Liver (tissue), 8 donors: ENCODE measurements at regions not wholly inside any gene's neighbourhood (a gene's known extent, or its start where the extent isn't known, plus 50 kb on each side); places are given as distances from the start of the nearest gene placed in this dataset.

Source experiments
- DNase-seq: peaks from one replicate; pipeline ENCODE4 v3.0.0-alpha.2; 2017; ENCODE audit warnings: low spot score
- H3K27ac ChIP-seq, 2 donors: one replicate each; pipeline ENCODE4 v1.7.0; 2013; ENCODE audit warnings: inconsistent platforms in 2 of 2, low read length in 2 of 2, control low read depth in 1 of 2, low read depth in 1 of 2, mild to moderate bottlenecking in 1 of 2
- H3K27me3 ChIP-seq, 4 donors: one replicate each; pipeline versions ENCODE4 v1.6.1 to v1.7.0; 2013; ENCODE audit warnings: low read length in 3 of 4, inconsistent platforms in 1 of 4, mild to moderate bottlenecking in 1 of 4, moderate library complexity in 1 of 4; ENCODE audit not compliant: control insufficient read depth in 4 of 4, insufficient read depth in 4 of 4
- H3K36me3 ChIP-seq, 4 donors: one replicate each; pipeline versions ENCODE4 v1.6.1 to v1.7.0; 2013; ENCODE audit warnings: low read length in 3 of 4, mild to moderate bottlenecking in 3 of 4, low read depth in 1 of 4, moderate library complexity in 1 of 4; ENCODE audit not compliant: control insufficient read depth in 4 of 4, insufficient read depth in 3 of 4
- H3K4me1 ChIP-seq, 4 donors: one replicate each; pipeline versions ENCODE4 v1.6.1 to v1.7.0; 2013; ENCODE audit warnings: low read length in 3 of 4, mild to moderate bottlenecking in 3 of 4, moderate library complexity in 1 of 4; ENCODE audit not compliant: control insufficient read depth in 4 of 4, insufficient read depth in 4 of 4
- H3K4me3 ChIP-seq, 3 donors: one replicate each; pipeline versions ENCODE4 v1.6.1 to v1.7.0; 2013; ENCODE audit warnings: low read length in 3 of 3, control low read depth in 1 of 3, low read depth in 1 of 3, mild to moderate bottlenecking in 1 of 3
- H3K9ac ChIP-seq, 2 donors: one replicate each; pipeline ENCODE4 v1.7.0; 2013; ENCODE audit warnings: low read length in 2 of 2, mild to moderate bottlenecking in 2 of 2, moderate library complexity in 2 of 2, control low read depth in 1 of 2, low read depth in 1 of 2
- H3K9me3 ChIP-seq, 4 donors: one replicate each; pipeline versions ENCODE4 v1.6.1 to v1.7.0; 2013; ENCODE audit warnings: low read length in 3 of 4; ENCODE audit not compliant: control insufficient read depth in 4 of 4
- ATF3 ChIP-seq: IDR thresholded peaks from 2 replicates; pipeline ENCODE4 v1.6.1; 2016; ENCODE audit warnings: antibody characterized with exemption
- CTCF ChIP-seq: fragments of 150-350 bp; IDR thresholded peaks from 2 replicates; pipeline ENCODE4 v1.5.1; 2017; ENCODE audit warnings: improper control_type of control experiment, low read depth, low read length; ENCODE audit not compliant: missing input control
- EGR1 ChIP-seq, 2 donors: IDR thresholded peaks; 2 replicates each; pipeline ENCODE4 v1.6.1; 2016 to 2018; ENCODE audit warnings: antibody characterized with exemption in 2 of 2, low read depth in 2 of 2
- FOXA1 ChIP-seq: IDR thresholded peaks from 2 replicates; pipeline ENCODE4 v1.6.1; 2016; ENCODE audit warnings: antibody characterized with exemption
- FOXA2 ChIP-seq: IDR thresholded peaks from 2 replicates; pipeline ENCODE4 v1.6.1; 2016; ENCODE audit warnings: antibody characterized with exemption
- GABPA ChIP-seq, 2 donors: IDR thresholded peaks in 1 of 2; conservative IDR thresholded peaks in 1 of 2; 2 replicates each; pipeline ENCODE4 v1.6.1; 2016; ENCODE audit warnings: antibody characterized with exemption in 2 of 2, mild to moderate bottlenecking in 1 of 2, moderate library complexity in 1 of 2
- HNF4A ChIP-seq, 2 donors: conservative IDR thresholded peaks; 2 replicates each; pipeline ENCODE4 v1.6.1; 2016; ENCODE audit warnings: antibody characterized with exemption in 2 of 2, mild to moderate bottlenecking in 2 of 2
- HNF4G ChIP-seq: IDR thresholded peaks from 2 replicates; pipeline ENCODE4 v1.6.1; 2016; ENCODE audit warnings: antibody characterized with exemption
- JUND ChIP-seq, 2 donors: IDR thresholded peaks; 2 replicates each; pipeline ENCODE4 v1.6.1; 2016; ENCODE audit warnings: antibody characterized with exemption in 2 of 2
- MAX ChIP-seq: IDR thresholded peaks from 2 replicates; pipeline ENCODE4 v1.6.1; 2016; ENCODE audit warnings: antibody characterized with exemption
- NR2F2 ChIP-seq: IDR thresholded peaks from 2 replicates; pipeline ENCODE4 v1.6.1; 2016; ENCODE audit warnings: antibody characterized with exemption
- RAD21 ChIP-seq, 2 donors: IDR thresholded peaks; 2 replicates each; pipeline ENCODE4 v1.6.1; 2016; ENCODE audit warnings: antibody characterized with exemption in 2 of 2, mild to moderate bottlenecking in 2 of 2
- REST ChIP-seq: IDR thresholded peaks from 2 replicates; pipeline ENCODE4 v1.6.1; 2016; ENCODE audit warnings: antibody characterized with exemption, mild to moderate bottlenecking
- RXRA ChIP-seq, 2 donors: IDR thresholded peaks; 2 replicates each; pipeline ENCODE4 v1.6.1; 2017 to 2018; ENCODE audit warnings: antibody characterized with exemption in 2 of 2, mild to moderate bottlenecking in 1 of 2
- SP1 ChIP-seq: IDR thresholded peaks from 2 replicates; pipeline ENCODE4 v1.6.1; 2018; ENCODE audit warnings: antibody characterized with exemption, mild to moderate bottlenecking
- TAF1 ChIP-seq: conservative IDR thresholded peaks from 2 replicates; pipeline ENCODE4 v1.6.1; 2016; ENCODE audit warnings: antibody characterized with exemption, mild to moderate bottlenecking
- YY1 ChIP-seq: IDR thresholded peaks from 2 replicates; pipeline ENCODE4 v1.6.1; 2016; ENCODE audit warnings: antibody characterized with exemption, mild to moderate bottlenecking
- ZBTB33 ChIP-seq: IDR thresholded peaks from 2 replicates; pipeline ENCODE4 v1.6.1; 2016; ENCODE audit warnings: antibody characterized with exemption
- WGBS: extraction: QIAGEN DNeasy Blood & Tissue Kit; methylation state at CpG from one replicate; pipeline ENCODE4 v1.1.7; 2013; 5-methylcytosine and 5-hydroxymethylcytosine counted together
- donor health status: healthy.
- donor health status: healthy.
- donor health status: healthy.
- donor health status: healthy.
- donor health status: healthy.

GRCh38 chr2:51329512-51329911, 297.6 kb upstream of the NRXN1 start:
- no peaks in the 10 kb centered on the region for H3K9me3 ChIP-seq
- no peak for TF ChIP-seq TAF1
- no peak for TF ChIP-seq NR2F2
- no peak for TF ChIP-seq RXRA (IDR thresholded peaks at IDR 0.05)
- no peak for TF ChIP-seq JUND (IDR thresholded peaks at IDR 0.05)
- TF ChIP-seq HNF4A (conservative IDR thresholded peaks at IDR 0.05): no peak
- TF ChIP-seq GABPA (IDR thresholded peaks at IDR 0.05 in 1 of 2, conservative IDR thresholded peaks at IDR 0.05 in 1 of 2): no peak
- no peaks in the 10 kb centered on the region for H3K27me3 ChIP-seq
- WGBS: 30% methylated on average over 1 of the region's 1 CpG
- H3K4me1 ChIP-seq: peaks cover 0 to 5% (median 1%) of the 10 kb centered on the region in 4 donors
- no peak overlapping the region for H3K27ac ChIP-seq
- H3K4me3 ChIP-seq: no peak overlapping the region
- no peaks in the 10 kb centered on the region for H3K36me3 ChIP-seq
- no peak overlapping the region for H3K9ac ChIP-seq
- no peak for DNase-seq

GRCh38 chr2:51324051-51324450, 292.1 kb upstream of the NRXN1 start:
- TF ChIP-seq RAD21 (IDR thresholded peaks at IDR 0.05): no peak
- TF ChIP-seq JUND (IDR thresholded peaks at IDR 0.05): no peak
- TF ChIP-seq FOXA1: no peak
- TF ChIP-seq MAX: no peak
- TF ChIP-seq ATF3: no peak
- TF ChIP-seq HNF4A (conservative IDR thresholded peaks at IDR 0.05): no peak
- TF ChIP-seq YY1: no peak
- no peak for TF ChIP-seq FOXA2
- no peak for TF ChIP-seq TAF1
- TF ChIP-seq NR2F2: no peak
- no peak for TF ChIP-seq SP1
- no peak for TF ChIP-seq CTCF
- TF ChIP-seq EGR1 (IDR thresholded peaks at IDR 0.05; ENCODE audit: low read depth in 2 of 2): no peak
- TF ChIP-seq ZBTB33: no peak
- TF ChIP-seq REST: no peak
- TF ChIP-seq HNF4G: no peak
- 83% methylated on average over 4 of the region's 4 CpGs for WGBS

More at GRCh38 chr2:51324051-51324450, 292.1 kb upstream of the NRXN1 start:
- H3K36me3 ChIP-seq: no peaks in the 10 kb centered on the region
- no peak for DNase-seq
- H3K9ac ChIP-seq: no peak overlapping the region
- no peak overlapping the region for H3K27ac ChIP-seq
- peaks cover 0 to 6% (median 0%) of the 10 kb centered on the region in 4 donors for H3K4me1 ChIP-seq
- no peaks in the 10 kb centered on the region for H3K9me3 ChIP-seq
- H3K4me3 ChIP-seq: no peak overlapping the region
- no peaks in the 10 kb centered on the region for H3K27me3 ChIP-seq
